B cell (primary cell): ENCODE measurements at regions not wholly inside any gene's neighbourhood (a gene's known extent, or its start where the extent isn't known, plus 50 kb on each side); places are given as distances from the start of the nearest gene placed in this dataset.

Experiments used
- ATAC-seq: fragments of 200-7000 bp; cut with Tn5 transposase; one replicate; pipeline ENCODE4 v1.10.0; 2021; ENCODE audit warnings: low read depth, mild to moderate bottlenecking, moderate number of reproducible peaks, moderate library complexity
- CTCF ChIA-PET: fragments of 350-600 bp; sonication (Branson Sonifier 250); formaldehyde crosslinking; loops from one replicate; lab custom pipeline; 2021; ENCODE audit warnings: antibody characterized with exemption, inconsistent platforms; lab: Charles Lee
- POLR2A ChIA-PET: fragments of 350-600 bp; sonication (Branson Sonifier 250); formaldehyde crosslinking; loops from one replicate; lab custom pipeline; 2021; ENCODE audit warnings: antibody characterized with exemption; lab: Charles Lee
- DNase-seq: peaks from one replicate; pipeline ENCODE4 v3.0.0; 2013
- H2AFZ ChIP-seq: 2 replicates; pipeline ENCODE4 v1.6.1; 2012; ENCODE audit warnings: mild to moderate bottlenecking, low read depth, low read length; ENCODE audit not compliant: insufficient read depth, poor library complexity, severe bottlenecking
- H3K27ac ChIP-seq, 2 donors: 1 replicate in 1 of 2; 2 replicates in 1 of 2; pipeline ENCODE4 v1.5.1; 2012 to 2013; ENCODE audit warnings: low read length in 2 of 2, mild to moderate bottlenecking in 2 of 2, moderate library complexity in 1 of 2
- H3K27me3 ChIP-seq, 4 experiments: fragments of 200-600 bp in 1 of 4; sonication (generic) in 1 of 4; replicated peaks in 1 of 4; 1 replicate in 2 of 4; 2 replicates in 2 of 4; pipeline versions ENCODE4 v1.6.1 to v1.7.0; 2013 to 2016; ENCODE audit warnings: low read length in 3 of 4, mild to moderate bottlenecking in 2 of 4, mixed read lengths in 1 of 4, moderate library complexity in 1 of 4; ENCODE audit not compliant: insufficient read depth in 4 of 4, control insufficient read depth in 3 of 4; ENCODE audit errors: control extremely low read depth in 1 of 4
- H3K36me3 ChIP-seq, 2 experiments: replicated peaks in 1 of 2; 1 replicate in 1 of 2; 2 replicates in 1 of 2; pipeline versions ENCODE4 v1.6.1 to v1.7.1; 2013; ENCODE audit warnings: low read length in 1 of 2; ENCODE audit not compliant: insufficient read depth in 2 of 2, control insufficient read depth in 1 of 2; ENCODE audit errors: control extremely low read depth in 1 of 2, extremely low read depth in 1 of 2
- H3K4me1 ChIP-seq, 2 donors: fragments of 200-600 bp in 1 of 2; sonication (generic) in 1 of 2; 1 replicate in 1 of 2; 2 replicates in 1 of 2; pipeline versions ENCODE4 v1.5.1 to v1.6.1; 2013 to 2017; ENCODE audit warnings: low read length in 2 of 2; ENCODE audit not compliant: control insufficient read depth in 2 of 2, insufficient read depth in 2 of 2
- H3K4me2 ChIP-seq: replicated peaks from 2 replicates; pipeline ENCODE3; 2012; ENCODE audit warnings: mild to moderate bottlenecking, low read depth, low read length; ENCODE audit not compliant: poor library complexity, severe bottlenecking
- H3K4me3 ChIP-seq, 5 experiments: fragments of 200-600 bp in 1 of 5; sonication (generic) in 1 of 5; 1 replicate in 3 of 5; 2 replicates in 2 of 5; pipeline versions ENCODE4 v1.5.1 to v1.7.0; 2011 to 2016; ENCODE audit warnings: low read length in 4 of 5, mild to moderate bottlenecking in 4 of 5, low read depth in 2 of 5, control low read depth in 1 of 5, moderate library complexity in 1 of 5; ENCODE audit not compliant: insufficient read depth in 1 of 5; ENCODE audit errors: control extremely low read depth in 1 of 5, extremely low read depth in 1 of 5
- H3K79me2 ChIP-seq: fragments of 200-600 bp; sonication (generic); one replicate; pipeline ENCODE4 v1.6.0; 2016; ENCODE audit warnings: low read length; ENCODE audit not compliant: control insufficient read depth, insufficient read depth
- H3K9ac ChIP-seq: fragments of 200-600 bp; sonication (generic); 2 replicates; pipeline ENCODE4 v1.6.1; 2017; ENCODE audit warnings: mild to moderate bottlenecking, low read length, moderate library complexity
- H3K9me3 ChIP-seq, 3 donors: one replicate each; pipeline versions ENCODE4 v1.6.1 to v1.7.1; 2013; ENCODE audit warnings: low read length in 2 of 3; ENCODE audit not compliant: control insufficient read depth in 2 of 3, insufficient read depth in 1 of 3; ENCODE audit errors: control extremely low read depth in 1 of 3
- H4K20me1 ChIP-seq: 2 replicates; pipeline ENCODE4 v1.6.0; 2012; ENCODE audit warnings: mild to moderate bottlenecking, low read length; ENCODE audit not compliant: insufficient read depth, control insufficient read depth, poor library complexity, severe bottlenecking
- H3K27ac Mint-ChIP-seq: one replicate; pipeline ENCODE4 v1.8.0; 2021; ENCODE audit warnings: mixed read lengths
- H3K27me3 Mint-ChIP-seq: one replicate; pipeline ENCODE4 v1.8.0; 2021; ENCODE audit warnings: mixed read lengths
- H3K4me1 Mint-ChIP-seq: one replicate; pipeline ENCODE4 v1.8.0; 2021; ENCODE audit warnings: mixed read lengths
- H3K4me3 Mint-ChIP-seq: one replicate; pipeline ENCODE4 v1.8.0; 2021; ENCODE audit warnings: mixed read lengths
- H3K9me3 Mint-ChIP-seq: one replicate; pipeline ENCODE4 v1.8.0; 2022; ENCODE audit warnings: mixed read lengths; ENCODE audit not compliant: insufficient read depth
- EZH2 ChIP-seq: IDR thresholded peaks from 2 replicates; pipeline ENCODE4 v1.6.1; 2012; ENCODE audit warnings: borderline replicate concordance, low read depth, mild to moderate bottlenecking, moderate library complexity, low read length; ENCODE audit not compliant: insufficient read depth, poor library complexity, severe bottlenecking
- WGBS: methylation state at CpG from one replicate; pipeline ENCODE4 v1.1.5; 2013; ENCODE audit warnings: missing lambda C conversion rate; ENCODE audit not compliant: insufficient coverage; 5-methylcytosine and 5-hydroxymethylcytosine counted together
- intact Hi-C: fragments of 100-400 bp; cut with micrococcal nuclease; formaldehyde crosslinking; loops from one replicate; pipeline ENCODE4 v1.10.0; 2022
- TF ChIP-seq, protein P1 (sequence below): fragments of 200-600 bp; IDR thresholded peaks from one replicate; pipeline ENCODE4 v1.8.0; 2022; ENCODE audit warnings: antibody characterized with exemption, mild to moderate bottlenecking

DNA sequence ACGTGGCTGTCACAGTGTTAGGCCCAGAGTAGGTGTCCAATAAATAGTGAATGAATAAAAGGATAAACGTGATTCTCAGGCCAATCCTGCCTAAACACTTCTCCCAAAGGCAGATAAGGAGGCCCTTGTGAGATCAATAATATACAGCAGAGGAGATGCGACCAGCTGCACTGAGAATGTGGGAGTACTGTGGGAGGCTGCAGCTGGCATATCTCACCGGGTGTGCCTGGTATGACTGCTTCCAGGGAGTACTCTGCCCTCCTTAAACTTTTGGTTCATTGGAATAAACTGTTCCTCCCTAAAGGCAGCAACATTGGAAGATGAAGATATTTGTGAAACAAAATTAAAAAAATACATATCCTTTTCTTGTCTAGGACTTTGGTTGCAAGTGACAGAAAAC is 57.1 kb upstream of the PTPN3 start:
- no peak overlapping the region for H3K9ac ChIP-seq
- no peak overlapping the region for H2AFZ ChIP-seq
- TF ChIP-seq, protein P1, sequence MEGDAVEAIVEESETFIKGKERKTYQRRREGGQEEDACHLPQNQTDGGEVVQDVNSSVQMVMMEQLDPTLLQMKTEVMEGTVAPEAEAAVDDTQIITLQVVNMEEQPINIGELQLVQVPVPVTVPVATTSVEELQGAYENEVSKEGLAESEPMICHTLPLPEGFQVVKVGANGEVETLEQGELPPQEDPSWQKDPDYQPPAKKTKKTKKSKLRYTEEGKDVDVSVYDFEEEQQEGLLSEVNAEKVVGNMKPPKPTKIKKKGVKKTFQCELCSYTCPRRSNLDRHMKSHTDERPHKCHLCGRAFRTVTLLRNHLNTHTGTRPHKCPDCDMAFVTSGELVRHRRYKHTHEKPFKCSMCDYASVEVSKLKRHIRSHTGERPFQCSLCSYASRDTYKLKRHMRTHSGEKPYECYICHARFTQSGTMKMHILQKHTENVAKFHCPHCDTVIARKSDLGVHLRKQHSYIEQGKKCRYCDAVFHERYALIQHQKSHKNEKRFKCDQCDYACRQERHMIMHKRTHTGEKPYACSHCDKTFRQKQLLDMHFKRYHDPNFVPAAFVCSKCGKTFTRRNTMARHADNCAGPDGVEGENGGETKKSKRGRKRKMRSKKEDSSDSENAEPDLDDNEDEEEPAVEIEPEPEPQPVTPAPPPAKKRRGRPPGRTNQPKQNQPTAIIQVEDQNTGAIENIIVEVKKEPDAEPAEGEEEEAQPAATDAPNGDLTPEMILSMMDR, result no peak
- no peak for TF ChIP-seq EZH2
- no peaks in the 10 kb centered on the region for H4K20me1 ChIP-seq
- intact Hi-C loops, result no loop called here
- H3K9me3 ChIP-seq, result no peaks in the 10 kb centered on the region
- POLR2A ChIA-PET, result no interaction called here
- Mint-ChIP-seq H3K4me1 (no peaks in the 10 kb centered on the region), H3K27ac (no peak overlapping the region), H3K27me3 (peaks cover 35% of the 10 kb centered on the region), H3K9me3 (peaks cover under 1% of the 10 kb centered on the region), H3K4me3 (no peak overlapping the region)
- H3K4me2 ChIP-seq, result no peak overlapping the region
- H3K27ac ChIP-seq, result no peak overlapping the region
- WGBS, result 94% methylated on average over 2 of the region's 4 CpGs
- peaks cover 0 to 15% (median 3%) of the 10 kb centered on the region in 4 experiments for H3K27me3 ChIP-seq
- H3K4me1 ChIP-seq, result no peaks in the 10 kb centered on the region
- ATAC-seq (no peak), DNase-seq (no peak)
- CTCF ChIA-PET, result interaction anchor here (0.5 kb wide), 1 partner anchor 605 kb away, joined by 3 read pairs; no protein-coding TSS in a partner anchor
- H3K4me3 ChIP-seq, result no peak overlapping the region
- H3K79me2 ChIP-seq, result no peaks in the 10 kb centered on the region
- H3K36me3 ChIP-seq, result no peaks in the 10 kb centered on the region

DNA sequence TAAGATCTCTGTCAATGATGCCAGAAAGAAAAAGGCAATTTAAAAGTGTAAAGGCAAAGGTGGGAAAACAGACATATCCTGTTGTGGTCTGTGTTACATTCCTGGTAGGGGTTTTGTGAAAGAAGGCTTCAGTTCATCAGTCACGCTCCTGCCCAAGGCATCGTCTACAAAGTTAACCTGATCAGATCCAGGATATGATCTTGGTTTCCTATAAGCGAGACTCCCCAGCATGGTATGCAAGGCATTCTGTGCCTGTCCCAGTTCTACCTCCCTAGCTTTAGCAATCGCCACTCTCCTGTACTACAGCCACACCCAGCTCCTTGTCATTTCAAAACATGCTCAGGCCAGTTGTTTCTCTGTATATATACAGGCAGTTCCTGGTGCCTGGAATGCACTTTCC is 58.0 kb upstream of the PTPN3 start:
- no peaks in the 10 kb centered on the region for H3K4me1 Mint-ChIP-seq

More for the DNA sequence above, 58.0 kb upstream of the PTPN3 start:
- ATAC-seq (no peak), DNase-seq (no peak)
- POLR2A ChIA-PET, result no interaction called here
- Mint-ChIP-seq H3K27ac (no peak overlapping the region), H3K27me3 (peaks cover 35% of the 10 kb centered on the region), H3K9me3 (no peaks in the 10 kb centered on the region), H3K4me3 (no peak overlapping the region)
- H4K20me1 ChIP-seq, result no peaks in the 10 kb centered on the region
- no peaks in the 10 kb centered on the region for H3K4me1 ChIP-seq
- 35% methylated on average over 4 of the region's 4 CpGs for WGBS
- H3K9ac ChIP-seq, result no peak overlapping the region
- no peaks in the 10 kb centered on the region for H3K9me3 ChIP-seq
- CTCF ChIA-PET, result no interaction called here
- no peak overlapping the region for H3K4me3 ChIP-seq
- H3K4me2 ChIP-seq, result no peak overlapping the region
- no peak overlapping the region for H2AFZ ChIP-seq
- H3K36me3 ChIP-seq, result no peaks in the 10 kb centered on the region
- TF ChIP-seq, protein P1, result no peak
- no peak for TF ChIP-seq EZH2
- no peaks in the 10 kb centered on the region for H3K79me2 ChIP-seq
- peaks cover 0 to 15% (median 3%) of the 10 kb centered on the region in 4 experiments for H3K27me3 ChIP-seq
- no peak overlapping the region for H3K27ac ChIP-seq
- intact Hi-C loops, result no loop called here
